Lung (tissue), 11 donors: ENCODE measurements at regions not wholly inside any gene's neighbourhood (a gene's known extent, or its start where the extent isn't known, plus 50 kb on each side); places are given as distances from the start of the nearest gene placed in this dataset.

ENCODE experiments used
- ATAC-seq: fragments of 200-7000 bp; cut with Tn5 transposase; one replicate; pipeline ENCODE4 v1.9.1; 2020; ENCODE audit warnings: moderate number of reproducible peaks; ENCODE audit not compliant: insufficient read depth, low FRiP score
- DNase-seq, 3 donors: peaks; one replicate each; pipeline ENCODE4 v3.0.0-alpha.2; 2013 to 2017
- H3K27ac ChIP-seq, 2 donors: one replicate each; pipeline ENCODE4 v1.5.1; 2013; ENCODE audit warnings: mild to moderate bottlenecking in 2 of 2, moderate library complexity in 2 of 2, control low read depth in 1 of 2, inconsistent platforms in 1 of 2, low read depth in 1 of 2, low read length in 1 of 2
- H3K27me3 ChIP-seq, 3 donors: one replicate each; pipeline ENCODE4 v1.5.1; 2013; ENCODE audit warnings: low read length in 2 of 3; ENCODE audit not compliant: control insufficient read depth in 3 of 3, insufficient read depth in 3 of 3
- H3K36me3 ChIP-seq, 4 donors: one replicate each; pipeline ENCODE4 v1.5.1; 2013; ENCODE audit warnings: low read length in 4 of 4, mild to moderate bottlenecking in 1 of 4, moderate library complexity in 1 of 4; ENCODE audit not compliant: control insufficient read depth in 4 of 4, insufficient read depth in 4 of 4
- H3K4me1 ChIP-seq, 5 donors: one replicate each; pipeline ENCODE4 v1.5.1; 2013; ENCODE audit warnings: low read length in 5 of 5, mild to moderate bottlenecking in 2 of 5, moderate library complexity in 1 of 5; ENCODE audit not compliant: control insufficient read depth in 5 of 5, insufficient read depth in 5 of 5
- H3K4me3 ChIP-seq: one replicate; pipeline ENCODE4 v1.5.1; 2013; ENCODE audit warnings: mild to moderate bottlenecking, control low read depth, moderate library complexity
- H3K9ac ChIP-seq, 2 donors: one replicate each; pipeline ENCODE4 v1.5.1; 2013; ENCODE audit warnings: low read length in 2 of 2, control low read depth in 1 of 2; ENCODE audit not compliant: insufficient read depth in 1 of 2
- H3K9me3 ChIP-seq, 4 donors: one replicate each; pipeline ENCODE4 v1.5.1; 2013; ENCODE audit warnings: low read length in 3 of 4, mild to moderate bottlenecking in 1 of 4, moderate library complexity in 1 of 4; ENCODE audit not compliant: control insufficient read depth in 4 of 4, insufficient read depth in 3 of 4
- WGBS, 2 donors: extraction: QIAGEN DNeasy Blood & Tissue Kit; methylation state at CpG; one replicate each; pipeline ENCODE4 v1.1.7; 2013; 5-methylcytosine and 5-hydroxymethylcytosine counted together
- TF ChIP-seq, protein P1 (sequence below): IDR thresholded peaks from 2 replicates; pipeline ENCODE4 v1.5.1; 2012; ENCODE audit warnings: mild to moderate bottlenecking; ENCODE audit errors: control extremely low read depth, extremely low read depth
- donor health status: control.
- donor health status: control.
- donor health status: Bipolar disorder and iron deficiency.
- donor health status: healthy.
- donor health status: DM: yes; HTN: yes; CAD: no.

GRCh38 chr22:48427731-48428211 lies 1399.9 kb downstream of the BRD1 start:
- DNase-seq (no peak), ATAC-seq (no peak)
- no peak overlapping the region for H3K27ac ChIP-seq
- H3K36me3 ChIP-seq: no peaks in the 10 kb centered on the region
- TF ChIP-seq, protein P1, sequence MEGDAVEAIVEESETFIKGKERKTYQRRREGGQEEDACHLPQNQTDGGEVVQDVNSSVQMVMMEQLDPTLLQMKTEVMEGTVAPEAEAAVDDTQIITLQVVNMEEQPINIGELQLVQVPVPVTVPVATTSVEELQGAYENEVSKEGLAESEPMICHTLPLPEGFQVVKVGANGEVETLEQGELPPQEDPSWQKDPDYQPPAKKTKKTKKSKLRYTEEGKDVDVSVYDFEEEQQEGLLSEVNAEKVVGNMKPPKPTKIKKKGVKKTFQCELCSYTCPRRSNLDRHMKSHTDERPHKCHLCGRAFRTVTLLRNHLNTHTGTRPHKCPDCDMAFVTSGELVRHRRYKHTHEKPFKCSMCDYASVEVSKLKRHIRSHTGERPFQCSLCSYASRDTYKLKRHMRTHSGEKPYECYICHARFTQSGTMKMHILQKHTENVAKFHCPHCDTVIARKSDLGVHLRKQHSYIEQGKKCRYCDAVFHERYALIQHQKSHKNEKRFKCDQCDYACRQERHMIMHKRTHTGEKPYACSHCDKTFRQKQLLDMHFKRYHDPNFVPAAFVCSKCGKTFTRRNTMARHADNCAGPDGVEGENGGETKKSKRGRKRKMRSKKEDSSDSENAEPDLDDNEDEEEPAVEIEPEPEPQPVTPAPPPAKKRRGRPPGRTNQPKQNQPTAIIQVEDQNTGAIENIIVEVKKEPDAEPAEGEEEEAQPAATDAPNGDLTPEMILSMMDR: no peak
- no peaks in the 10 kb centered on the region for H3K9me3 ChIP-seq
- no peak overlapping the region for H3K9ac ChIP-seq
- 91 to 93% methylated on average over 15 of the region's 15 CpGs for WGBS, 2 donors
- peaks cover 0 to 8% (median 4%) of the 10 kb centered on the region in 5 donors for H3K4me1 ChIP-seq
- H3K4me3 ChIP-seq: no peak overlapping the region
- no peaks in the 10 kb centered on the region for H3K27me3 ChIP-seq

DNA sequence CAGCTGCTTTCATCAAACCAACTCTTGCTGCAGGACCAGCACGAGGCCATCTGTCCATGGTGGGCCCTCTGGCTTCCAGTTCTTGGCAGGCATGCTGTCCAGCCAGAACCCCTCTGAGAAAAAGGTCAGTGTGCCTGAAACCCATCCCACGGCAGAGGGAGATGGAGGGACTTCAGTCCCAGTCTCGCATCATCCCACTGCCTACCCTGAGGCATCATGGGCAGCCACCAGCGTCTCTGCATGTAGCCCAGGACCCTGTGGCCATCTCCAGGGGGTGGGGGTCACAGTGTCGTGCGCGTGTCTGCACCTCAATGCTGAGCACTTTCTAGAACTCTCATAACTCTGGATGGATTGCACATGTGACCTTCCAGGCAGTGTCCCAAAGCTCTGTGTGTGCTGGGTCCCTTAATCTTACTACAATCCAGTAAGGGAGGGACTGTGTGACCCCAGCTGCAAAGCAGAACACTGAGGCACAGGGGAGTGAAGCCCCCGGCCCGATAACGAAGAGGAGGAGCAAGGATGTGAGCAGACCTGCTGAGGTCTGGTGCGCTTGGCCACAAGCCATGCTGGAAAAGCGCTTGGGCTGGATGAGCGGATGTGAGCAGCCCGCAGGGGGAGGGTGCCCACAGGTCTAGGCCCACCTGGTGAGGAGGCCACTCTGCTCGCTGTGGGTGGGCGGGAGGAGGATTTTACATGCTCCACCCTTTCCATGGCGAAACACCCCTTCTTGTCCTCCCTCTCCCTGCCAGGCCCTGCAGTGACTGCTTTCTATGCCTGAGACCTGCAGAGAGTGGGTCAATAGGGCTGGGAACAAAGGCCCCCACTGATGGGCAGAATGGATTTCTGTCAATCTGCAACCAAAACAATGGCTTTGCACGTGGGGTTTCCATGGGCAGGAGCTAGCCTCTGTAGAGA lies 1401.0 kb downstream of the BRD1 start:
- TF ChIP-seq, protein P1: no peak
- no peaks in the 10 kb centered on the region for H3K36me3 ChIP-seq
- ATAC-seq (no peak), DNase-seq (no peak)
- H3K9me3 ChIP-seq: no peaks in the 10 kb centered on the region
- WGBS, 2 donors: 83 to 84% methylated on average over 18 of the region's 18 CpGs
- H3K4me3 ChIP-seq: no peak overlapping the region
- H3K27me3 ChIP-seq: no peaks in the 10 kb centered on the region
- peaks cover 0 to 8% (median 2%) of the 10 kb centered on the region in 5 donors for H3K4me1 ChIP-seq
- H3K9ac ChIP-seq: no peak overlapping the region
- H3K27ac ChIP-seq: no peak overlapping the region

DNA sequence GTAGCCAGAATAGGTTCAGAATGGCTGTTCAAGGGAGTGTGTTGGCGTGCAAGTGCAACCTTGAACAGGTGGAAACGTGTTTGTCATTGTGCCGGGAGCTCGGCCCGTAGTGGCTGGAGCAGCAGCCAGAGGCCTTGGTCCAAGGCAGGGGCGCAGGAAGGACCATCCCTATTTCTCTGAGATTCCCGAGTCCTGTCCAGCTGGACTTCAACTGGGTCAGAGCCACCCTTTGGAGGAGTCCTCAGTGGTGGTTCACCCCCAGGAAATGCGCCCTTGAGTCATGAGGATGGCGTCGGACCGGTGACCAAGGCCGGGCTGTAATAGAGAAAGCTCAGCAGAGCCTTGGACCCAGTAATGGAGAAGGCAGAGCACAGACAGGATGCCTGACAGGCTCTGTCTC lies 1402.0 kb downstream of the BRD1 start:
- WGBS, 2 donors: 95 to 97% methylated on average over 12 of the region's 12 CpGs
- Histone ChIP-seq H3K4me1 (peaks cover 0 to 1% (median under 1%) of the 10 kb centered on the region in 5 donors), H3K9ac (no peak overlapping the region), H3K9me3 (no peaks in the 10 kb centered on the region), H3K4me3 (no peak overlapping the region), H3K36me3 (no peaks in the 10 kb centered on the region), H3K27me3 (no peaks in the 10 kb centered on the region), H3K27ac (no peak overlapping the region)
- TF ChIP-seq, protein P1: no peak
- no peak for ATAC-seq
- DNase-seq: no peak
